Mammary epithelial cell (primary cell): ENCODE measurements at regions not wholly inside any gene's neighbourhood (a gene's known extent, or its start where the extent isn't known, plus 50 kb on each side); places are given as distances from the start of the nearest gene placed in this dataset.

ENCODE experiments used
- CTCF ChIP-seq, 2 donors: IDR thresholded peaks in 1 of 2; conservative IDR thresholded peaks in 1 of 2; 2 replicates each; pipeline ENCODE4 v1.5.1; 2011 to 2012; ENCODE audit warnings: inconsistent platforms in 2 of 2, low read length in 2 of 2, mild to moderate bottlenecking in 2 of 2, control low read depth in 1 of 2, low read depth in 1 of 2; ENCODE audit not compliant: insufficient read depth in 1 of 2; ENCODE audit errors: extremely low read depth in 1 of 2
- EZH2 ChIP-seq: IDR thresholded peaks from 2 replicates; pipeline ENCODE4 v1.6.1; 2012; ENCODE audit warnings: low read length, inconsistent platforms, borderline replicate concordance

- TF ChIP-seq CTCF (conservative IDR thresholded peaks at IDR 0.05 in 1 of 2, IDR thresholded peaks at IDR 0.05 in 1 of 2; ENCODE audit: extremely low read depth in 1 of 2, insufficient read depth in 1 of 2, low read depth in 1 of 2, low read length in 2 of 2), result no peak
- TF ChIP-seq EZH2, result no peak
Observed at GRCh38 chr5:3284506-3284905, 311.1 kb upstream of the IRX1 start.
